GM12873 (cell line): ENCODE measurements at regions not wholly inside any gene's neighbourhood (a gene's known extent, or its start where the extent isn't known, plus 50 kb on each side); places are given as distances from the start of the nearest gene placed in this dataset.

Experiments used
- CTCF ChIP-seq: IDR thresholded peaks from 2 replicates; pipeline ENCODE4 v1.5.1; 2012; ENCODE audit warnings: low read depth, mild to moderate bottlenecking, moderate library complexity, low read length, control low read depth; ENCODE audit not compliant: insufficient read depth; ENCODE audit errors: missing control alignments

- TF ChIP-seq CTCF = no peak
Observed at GRCh38 chr5:124962111-124962510, 215.7 kb upstream of the ZNF608 start.

- no peak for TF ChIP-seq CTCF
Observed at GRCh38 chr5:124962735-124963134, 216.3 kb upstream of the ZNF608 start.

GRCh38 chr5:124963236-124963919, 216.9 kb upstream of the ZNF608 start:
- no peak for TF ChIP-seq CTCF

GRCh38 chr5:124972703-124973102, 226.3 kb upstream of the ZNF608 start:
- no peak for TF ChIP-seq CTCF

GRCh38 chr5:124973661-124974060, 227.2 kb upstream of the ZNF608 start:
- TF ChIP-seq CTCF = no peak

GRCh38 chr5:124976086-124976485, 229.6 kb upstream of the ZNF608 start:
- TF ChIP-seq CTCF = no peak

GRCh38 chr5:124979251-124979650, 232.8 kb upstream of the ZNF608 start:
- no peak for TF ChIP-seq CTCF
